Stomach (tissue), 8 donors: ENCODE measurements at regions not wholly inside any gene's neighbourhood (a gene's known extent, or its start where the extent isn't known, plus 50 kb on each side); places are given as distances from the start of the nearest gene placed in this dataset.

Experiments
- DNase-seq, 2 donors: peaks; one replicate each; pipeline versions ENCODE4 v3.0.0 to v3.0.0-alpha.2; 2013 to 2019
- H3K27ac ChIP-seq, 5 donors: fragments of 200-600 bp in 4 of 5; sonication (generic) in 4 of 5; one replicate each; pipeline ENCODE4 v1.5.1; 2013 to 2019; ENCODE audit warnings: mild to moderate bottlenecking in 1 of 5, moderate library complexity in 1 of 5
- H3K27me3 ChIP-seq, 3 donors: fragments of 200-600 bp; sonication (generic); one replicate each; pipeline ENCODE4 v1.5.1; 2017 to 2019; ENCODE audit warnings: mixed run types in 1 of 3
- H3K36me3 ChIP-seq, 4 donors: fragments of 200-600 bp; sonication (generic); 1 replicate in 3 of 4; 2 replicates in 1 of 4; pipeline ENCODE4 v1.5.1; 2016 to 2019
- H3K4me1 ChIP-seq, 4 donors: fragments of 200-600 bp; sonication (generic); one replicate each; pipeline ENCODE4 v1.5.1; 2016 to 2019
- H3K4me3 ChIP-seq, 4 donors: fragments of 200-600 bp; sonication (generic) in 3 of 4; one replicate each; pipeline ENCODE4 v1.5.1; 2016 to 2019; ENCODE audit warnings: mild to moderate bottlenecking in 1 of 4
- H3K9me3 ChIP-seq, 4 donors: fragments of 200-600 bp; sonication (generic); one replicate each; pipeline ENCODE4 v1.5.1; 2016 to 2019
- EP300 ChIP-seq: sonication (generic); formaldehyde crosslinking; IDR thresholded peaks from one replicate; pipeline ENCODE4 v1.6.1; 2017; ENCODE audit warnings: antibody characterized with exemption
- POLR2A ChIP-seq, 4 donors: fragments of 450-650 bp; IDR thresholded peaks; one replicate each; pipeline ENCODE4 v1.6.1; 2016; ENCODE audit warnings: antibody characterized with exemption in 4 of 4, control low read depth in 2 of 4, mild to moderate bottlenecking in 1 of 4, moderate library complexity in 1 of 4
- POLR2AphosphoS5 ChIP-seq, 3 donors: sonication (generic); formaldehyde crosslinking; IDR thresholded peaks; one replicate each; pipeline ENCODE4 v1.6.1; 2016; ENCODE audit warnings: antibody characterized with exemption in 3 of 3
- WGBS, 5 donors: extraction: QIAGEN DNeasy Blood & Tissue Kit in 3 of 5; methylation state at CpG; one replicate each; pipeline versions ENCODE4 v1.1.5 to v1.1.7; 2013 to 2018; 5-methylcytosine and 5-hydroxymethylcytosine counted together
- intact Hi-C: fragments of 100-400 bp; cut with DNase I; formaldehyde crosslinking; loops from one replicate; pipeline ENCODE4 v1.15.1; 2023; ENCODE audit warnings: low total_unique reads
- TF ChIP-seq, protein P1 (sequence below), 7 experiments: fragments of 450-650 bp in 4 of 7; fragments of 200-600 bp in 3 of 7; sonication (generic) in 3 of 7; IDR thresholded peaks; one replicate each; pipeline ENCODE4 v1.5.1; 2016 to 2019; ENCODE audit warnings: antibody characterized with exemption in 7 of 7, control low read depth in 2 of 7, mild to moderate bottlenecking in 1 of 7
- donor health status: healthy with polysubstance abuse.
- donor health status: Bipolar disorder and iron deficiency.
- donor health status: healthy.

DNA sequence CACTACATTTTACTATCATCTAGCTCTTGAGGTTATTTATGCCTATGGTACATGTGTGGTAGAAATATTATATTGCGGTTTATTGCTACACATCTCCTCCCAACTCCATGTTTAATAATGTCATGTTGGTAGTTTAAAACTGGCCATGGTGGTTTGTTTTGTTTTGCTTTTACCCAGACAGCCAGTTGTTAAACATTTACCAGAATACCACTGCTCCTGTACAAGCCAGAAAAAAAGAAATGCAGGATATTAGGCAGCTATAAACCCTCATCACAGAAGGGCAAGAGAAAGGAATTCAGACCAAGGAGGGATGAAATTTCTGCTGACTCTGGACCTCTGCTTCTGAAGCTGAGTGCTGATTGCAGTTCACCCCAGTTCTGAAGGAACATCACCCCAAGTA lies 451.8 kb upstream of the IL12A start:
- no peak for DNase-seq
- TF ChIP-seq, protein P1, sequence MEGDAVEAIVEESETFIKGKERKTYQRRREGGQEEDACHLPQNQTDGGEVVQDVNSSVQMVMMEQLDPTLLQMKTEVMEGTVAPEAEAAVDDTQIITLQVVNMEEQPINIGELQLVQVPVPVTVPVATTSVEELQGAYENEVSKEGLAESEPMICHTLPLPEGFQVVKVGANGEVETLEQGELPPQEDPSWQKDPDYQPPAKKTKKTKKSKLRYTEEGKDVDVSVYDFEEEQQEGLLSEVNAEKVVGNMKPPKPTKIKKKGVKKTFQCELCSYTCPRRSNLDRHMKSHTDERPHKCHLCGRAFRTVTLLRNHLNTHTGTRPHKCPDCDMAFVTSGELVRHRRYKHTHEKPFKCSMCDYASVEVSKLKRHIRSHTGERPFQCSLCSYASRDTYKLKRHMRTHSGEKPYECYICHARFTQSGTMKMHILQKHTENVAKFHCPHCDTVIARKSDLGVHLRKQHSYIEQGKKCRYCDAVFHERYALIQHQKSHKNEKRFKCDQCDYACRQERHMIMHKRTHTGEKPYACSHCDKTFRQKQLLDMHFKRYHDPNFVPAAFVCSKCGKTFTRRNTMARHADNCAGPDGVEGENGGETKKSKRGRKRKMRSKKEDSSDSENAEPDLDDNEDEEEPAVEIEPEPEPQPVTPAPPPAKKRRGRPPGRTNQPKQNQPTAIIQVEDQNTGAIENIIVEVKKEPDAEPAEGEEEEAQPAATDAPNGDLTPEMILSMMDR (IDR thresholded peaks at IDR 0.05), result no peak
- TF ChIP-seq POLR2A (IDR thresholded peaks at IDR 0.05) (no peak), POLR2AphosphoS5 (IDR thresholded peaks at IDR 0.05) (no peak), EP300 (no peak)
- intact Hi-C loops, result no loop called here
- Histone ChIP-seq H3K9me3 (no peaks in the 10 kb centered on the region), H3K36me3 (no peaks in the 10 kb centered on the region), H3K27me3 (no peaks in the 10 kb centered on the region), H3K27ac (no peak overlapping the region), H3K4me1 (no peaks in the 10 kb centered on the region), H3K4me3 (no peak overlapping the region)
- 86 to 100% (median 93%) methylated on average over 1 of the region's 1 CpG for WGBS, 5 donors

DNA sequence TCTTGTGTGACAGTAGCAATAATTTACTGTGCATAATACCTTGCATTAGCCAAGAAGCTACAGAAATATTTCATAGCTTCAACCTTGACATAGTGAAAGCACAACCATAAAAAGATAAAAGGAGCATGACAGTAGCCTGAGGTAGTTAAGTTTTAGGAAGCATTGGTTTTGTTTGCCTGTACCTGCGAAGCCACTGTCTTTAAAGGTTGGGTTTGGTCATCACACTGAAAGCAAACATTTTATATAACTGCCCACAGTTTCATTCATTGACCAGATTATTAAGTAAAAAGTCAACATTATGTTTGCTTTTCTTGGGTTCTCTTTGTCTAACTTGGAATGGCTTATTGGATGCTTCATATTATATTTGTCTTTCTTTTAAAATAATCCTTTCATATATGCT lies 450.1 kb upstream of the IL12A start:
- no peak for DNase-seq
- Histone ChIP-seq H3K27me3 (no peaks in the 10 kb centered on the region), H3K4me1 (no peaks in the 10 kb centered on the region), H3K4me3 (no peak overlapping the region), H3K9me3 (no peaks in the 10 kb centered on the region), H3K27ac (no peak overlapping the region), H3K36me3 (no peaks in the 10 kb centered on the region)
- TF ChIP-seq EP300 (no peak), POLR2A (IDR thresholded peaks at IDR 0.05) (no peak), POLR2AphosphoS5 (IDR thresholded peaks at IDR 0.05) (no peak)
- TF ChIP-seq, protein P1 (IDR thresholded peaks at IDR 0.05), result no peak
- intact Hi-C loops, result no loop called here
- WGBS, 5 donors, result 31 to 52% (median 36%) methylated on average over 1 of the region's 1 CpG

DNA sequence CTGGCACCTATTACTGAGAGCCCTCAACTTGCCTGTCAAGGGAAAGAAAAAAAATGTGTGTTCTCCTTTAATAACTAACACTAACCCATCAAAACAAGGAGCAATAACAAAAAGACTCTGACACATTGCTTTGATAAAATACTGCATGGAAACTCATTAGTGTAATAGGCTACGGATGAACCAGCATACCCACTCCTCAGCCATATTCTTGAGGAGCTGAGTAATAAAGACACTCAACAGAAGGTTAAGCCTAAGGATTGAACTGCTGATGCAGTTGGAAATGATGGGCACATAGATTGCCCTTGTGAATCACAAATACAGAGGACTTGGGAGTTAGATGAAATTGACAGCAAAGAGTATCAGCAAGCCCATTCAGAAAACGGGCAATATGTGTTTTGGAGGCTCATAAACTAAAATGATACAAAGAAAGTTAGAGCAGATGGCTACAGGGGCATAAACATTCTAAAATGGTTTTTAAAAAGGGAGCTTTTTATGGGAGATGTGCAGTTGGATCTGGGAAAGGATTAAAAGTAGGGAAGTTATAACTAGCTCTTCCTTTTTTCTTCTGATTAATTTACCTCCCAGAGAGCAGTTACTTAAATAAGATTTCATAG lies 447.6 kb upstream of the IL12A start:
- no peak for TF ChIP-seq POLR2AphosphoS5 (IDR thresholded peaks at IDR 0.05)
- TF ChIP-seq, protein P1 (IDR thresholded peaks at IDR 0.05), result no peak
- no peak for TF ChIP-seq POLR2A (IDR thresholded peaks at IDR 0.05)
- no peak for TF ChIP-seq EP300
- Histone ChIP-seq H3K27ac (no peak overlapping the region), H3K4me3 (no peak overlapping the region), H3K9me3 (no peaks in the 10 kb centered on the region), H3K36me3 (no peaks in the 10 kb centered on the region), H3K27me3 (no peaks in the 10 kb centered on the region), H3K4me1 (no peaks in the 10 kb centered on the region)
- intact Hi-C loops, result no loop called here
- no peak for DNase-seq
- 41 to 54% (median 48%) methylated on average over 2 of the region's 2 CpGs for WGBS, 5 donors

DNA sequence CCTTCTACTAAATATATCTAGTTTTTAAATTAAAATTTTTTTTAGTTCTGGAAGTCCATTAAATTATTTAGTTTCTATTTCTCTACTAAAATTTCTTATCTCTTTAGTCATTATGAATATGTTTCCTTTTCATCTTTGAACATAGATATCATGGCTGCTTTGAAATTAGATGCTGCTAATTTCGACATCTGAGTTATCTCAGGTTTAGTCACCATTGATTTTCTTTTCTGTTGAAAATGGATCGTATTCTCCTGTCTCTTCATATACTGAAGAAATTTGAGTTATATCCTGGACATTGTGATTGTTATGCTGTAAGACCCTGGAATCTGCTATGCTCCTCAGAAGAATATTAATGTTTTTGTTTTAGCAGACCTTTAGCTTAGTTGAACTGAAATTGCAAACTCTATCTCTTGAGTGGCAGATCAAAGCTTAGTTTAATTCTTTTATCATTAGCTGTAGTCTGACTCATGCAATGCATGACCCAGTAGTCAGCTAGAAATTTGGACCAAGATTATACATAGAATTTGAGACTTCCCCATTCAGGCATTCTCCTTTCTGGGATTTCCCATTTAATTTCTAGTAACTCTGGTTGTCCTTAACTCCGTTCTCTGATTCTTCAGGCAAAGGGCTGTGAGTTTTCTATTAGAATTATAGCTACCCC lies 439.8 kb upstream of the IL12A start:
- no peak overlapping the region for H3K4me3 ChIP-seq
- H3K9me3 ChIP-seq, result peaks cover 0 to 15% (median 6%) of the 10 kb centered on the region in 4 donors
- no peak overlapping the region for H3K27ac ChIP-seq
- intact Hi-C loops, result no loop called here
- TF ChIP-seq EP300 (no peak), POLR2AphosphoS5 (IDR thresholded peaks at IDR 0.05) (no peak), POLR2A (IDR thresholded peaks at IDR 0.05) (no peak)
- TF ChIP-seq, protein P1 (IDR thresholded peaks at IDR 0.05), result no peak
- no peaks in the 10 kb centered on the region for H3K36me3 ChIP-seq
- WGBS, 5 donors, result 73 to 85% (median 75%) methylated on average over 3 of the region's 3 CpGs
- DNase-seq, result no peak
- H3K4me1 ChIP-seq, result no peaks in the 10 kb centered on the region
- H3K27me3 ChIP-seq, result no peaks in the 10 kb centered on the region
